ENCODE measurements at regions not wholly inside any gene's neighbourhood (a gene's known extent, or its start where the extent isn't known, plus 50 kb on each side); places are given as distances from the start of the nearest gene placed in this dataset.

DNA sequence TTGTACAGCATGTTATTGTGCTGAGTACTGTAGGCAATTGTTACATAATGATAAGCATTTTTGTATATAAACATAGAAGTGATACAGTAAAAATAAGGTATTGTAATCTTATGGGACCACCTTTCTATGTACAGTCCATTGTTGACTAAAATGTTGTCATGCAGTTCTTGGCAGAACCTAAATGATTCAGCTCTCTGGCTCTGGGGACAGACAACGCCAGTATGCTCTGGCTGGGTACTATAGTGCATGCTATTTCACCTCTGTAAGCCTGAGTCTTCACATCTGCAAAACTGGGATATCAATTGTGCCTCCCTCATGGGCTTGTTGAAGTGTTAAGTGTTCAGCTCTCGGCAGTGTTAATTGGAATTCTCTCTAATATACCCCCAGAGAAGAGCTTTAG is 674.3 kb downstream of the INHBA start:
- Mint-ChIP-seq H3K9me3 (no peaks in the 10 kb centered on the region), H3K4me3 (no peak overlapping the region), H3K4me1 (no peaks in the 10 kb centered on the region), H3K36me3 (ENCODE audit: low read depth) (no peaks in the 10 kb centered on the region), H3K27me3 (no peaks in the 10 kb centered on the region), H3K27ac (no peak overlapping the region)
- intact Hi-C loops (cut with micrococcal nuclease) = no loop called here
- ATAC-seq (ENCODE audit: low read depth) = no peak
- POLR2A ChIA-PET = no interaction called here
- DNase-seq = no peak
- CTCF ChIA-PET = no interaction called here
- TF ChIP-seq, protein P1, sequence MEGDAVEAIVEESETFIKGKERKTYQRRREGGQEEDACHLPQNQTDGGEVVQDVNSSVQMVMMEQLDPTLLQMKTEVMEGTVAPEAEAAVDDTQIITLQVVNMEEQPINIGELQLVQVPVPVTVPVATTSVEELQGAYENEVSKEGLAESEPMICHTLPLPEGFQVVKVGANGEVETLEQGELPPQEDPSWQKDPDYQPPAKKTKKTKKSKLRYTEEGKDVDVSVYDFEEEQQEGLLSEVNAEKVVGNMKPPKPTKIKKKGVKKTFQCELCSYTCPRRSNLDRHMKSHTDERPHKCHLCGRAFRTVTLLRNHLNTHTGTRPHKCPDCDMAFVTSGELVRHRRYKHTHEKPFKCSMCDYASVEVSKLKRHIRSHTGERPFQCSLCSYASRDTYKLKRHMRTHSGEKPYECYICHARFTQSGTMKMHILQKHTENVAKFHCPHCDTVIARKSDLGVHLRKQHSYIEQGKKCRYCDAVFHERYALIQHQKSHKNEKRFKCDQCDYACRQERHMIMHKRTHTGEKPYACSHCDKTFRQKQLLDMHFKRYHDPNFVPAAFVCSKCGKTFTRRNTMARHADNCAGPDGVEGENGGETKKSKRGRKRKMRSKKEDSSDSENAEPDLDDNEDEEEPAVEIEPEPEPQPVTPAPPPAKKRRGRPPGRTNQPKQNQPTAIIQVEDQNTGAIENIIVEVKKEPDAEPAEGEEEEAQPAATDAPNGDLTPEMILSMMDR (IDR thresholded peaks at IDR 0.05) = no peak

DNA sequence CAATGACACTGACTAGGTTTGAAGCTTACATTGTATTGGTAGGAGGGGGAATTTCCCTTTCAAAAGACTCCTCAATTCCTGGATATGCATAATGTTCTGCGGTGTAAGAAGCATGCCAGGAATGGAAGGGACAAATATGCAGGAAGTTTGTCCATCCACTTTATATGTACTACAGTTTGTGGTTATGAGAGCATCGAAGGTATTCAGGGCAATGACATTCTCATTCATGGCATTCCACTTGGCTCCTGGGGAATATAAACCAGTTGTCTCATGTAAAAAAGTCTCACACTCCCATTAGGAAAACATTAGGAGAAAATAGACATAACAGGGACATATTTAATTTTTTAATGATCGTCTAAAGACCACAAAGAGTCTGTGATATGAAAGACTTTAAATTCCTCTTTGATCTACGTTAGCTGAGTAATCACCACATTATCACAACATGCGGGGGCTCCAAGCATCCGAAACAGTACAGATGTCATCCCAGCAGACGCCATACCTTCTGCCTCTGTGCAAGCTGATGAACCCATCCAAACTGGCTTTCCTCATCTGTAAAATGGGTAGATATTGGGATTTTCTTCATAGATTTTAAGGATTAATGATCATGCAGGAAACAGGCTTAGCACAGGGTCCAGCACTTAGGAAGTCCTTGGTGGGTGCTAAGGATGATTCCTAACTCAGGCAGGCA is 675.3 kb downstream of the INHBA start:
- no peak for ATAC-seq (ENCODE audit: low read depth)
- H3K4me1 Mint-ChIP-seq = no peaks in the 10 kb centered on the region
- TF ChIP-seq, protein P1 (IDR thresholded peaks at IDR 0.05) = no peak
- ChIA-PET CTCF (no interaction called here), POLR2A (no interaction called here)
- no peaks in the 10 kb centered on the region for H3K27me3 Mint-ChIP-seq
- no peak overlapping the region for H3K4me3 Mint-ChIP-seq
- H3K9me3 Mint-ChIP-seq = no peaks in the 10 kb centered on the region
- no peak overlapping the region for H3K27ac Mint-ChIP-seq
- DNase-seq = no peak
- intact Hi-C loops (cut with micrococcal nuclease) = no loop called here
- H3K36me3 Mint-ChIP-seq (ENCODE audit: low read depth) = no peaks in the 10 kb centered on the region

DNA sequence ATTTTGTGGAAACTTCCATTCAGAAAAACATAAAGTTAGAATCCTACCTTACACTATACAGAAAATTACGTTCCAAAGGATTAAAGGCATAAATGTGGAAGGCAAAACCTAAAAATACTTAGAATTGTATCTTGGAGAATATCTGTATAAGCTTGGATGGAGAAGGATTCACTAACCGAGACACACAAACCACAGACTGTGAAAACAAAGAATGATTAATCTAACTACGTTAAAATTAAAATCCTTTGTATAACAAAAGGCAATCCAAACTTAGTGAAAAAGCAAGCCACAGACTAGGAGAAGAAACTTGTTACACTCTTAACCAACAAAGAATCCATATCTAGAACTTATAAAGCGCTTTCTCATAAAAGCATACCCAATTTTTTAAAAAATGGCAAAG is 678.8 kb downstream of the INHBA start:
- POLR2A ChIA-PET = no interaction called here

DNA sequence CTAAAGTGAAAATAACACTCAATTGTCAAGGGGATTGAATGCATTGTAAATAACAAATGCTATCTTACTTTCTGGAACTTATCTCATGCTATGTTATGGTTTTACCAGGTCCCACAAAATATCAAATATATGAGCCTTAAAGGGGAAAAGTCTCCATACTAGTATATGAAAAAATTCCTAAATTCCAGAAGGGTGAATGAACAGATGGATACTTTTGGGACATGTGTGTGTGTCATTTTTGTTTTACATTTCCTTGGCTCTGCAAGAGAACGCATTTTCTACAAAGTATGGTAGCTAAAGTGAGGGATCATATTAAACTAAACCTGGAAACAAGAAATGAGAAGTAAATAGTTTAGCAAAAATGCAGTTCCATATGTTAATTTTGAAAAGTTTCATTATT is 682.8 kb downstream of the INHBA start:
- POLR2A ChIA-PET = no interaction called here
- no peaks in the 10 kb centered on the region for H3K36me3 Mint-ChIP-seq (ENCODE audit: low read depth)
- H3K4me1 Mint-ChIP-seq = no peaks in the 10 kb centered on the region
- H3K4me3 Mint-ChIP-seq = no peak overlapping the region
- no peak for DNase-seq
- no peaks in the 10 kb centered on the region for H3K27me3 Mint-ChIP-seq
- TF ChIP-seq, protein P1 (IDR thresholded peaks at IDR 0.05) = no peak
- no peaks in the 10 kb centered on the region for H3K9me3 Mint-ChIP-seq
- H3K27ac Mint-ChIP-seq = no peak overlapping the region
- intact Hi-C loops (cut with micrococcal nuclease) = no loop called here
- CTCF ChIA-PET = no interaction called here
- ATAC-seq (ENCODE audit: low read depth) = no peak

More for the DNA sequence above, 678.8 kb downstream of the INHBA start:
- DNase-seq = no peak
- intact Hi-C loops (cut with micrococcal nuclease) = no loop called here
- Mint-ChIP-seq H3K27ac (no peak overlapping the region), H3K36me3 (ENCODE audit: low read depth) (no peaks in the 10 kb centered on the region), H3K9me3 (no peaks in the 10 kb centered on the region), H3K4me1 (no peaks in the 10 kb centered on the region), H3K4me3 (no peak overlapping the region), H3K27me3 (no peaks in the 10 kb centered on the region)
- no peak for ATAC-seq (ENCODE audit: low read depth)
- TF ChIP-seq, protein P1 (IDR thresholded peaks at IDR 0.05) = no peak
- CTCF ChIA-PET = no interaction called here

DNA sequence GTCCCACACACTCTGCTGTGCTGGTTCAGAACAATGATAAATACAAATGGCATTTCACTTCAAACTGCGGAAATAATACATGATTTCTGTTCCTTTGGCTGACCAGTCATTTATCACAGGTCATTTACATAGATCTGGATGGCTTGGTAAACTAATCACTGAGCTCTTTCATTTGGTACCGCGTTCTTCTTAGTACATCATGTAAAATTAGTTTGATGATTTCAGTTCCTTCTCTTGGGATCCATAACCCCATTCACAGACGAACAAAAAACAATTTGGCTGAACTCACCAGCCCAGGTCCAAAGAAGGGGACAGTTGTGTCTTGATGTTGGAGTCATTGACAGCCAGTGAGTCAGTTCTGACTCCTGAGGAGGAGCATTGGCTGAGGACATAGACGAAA is 689.8 kb downstream of the INHBA start:
- Mint-ChIP-seq H3K27me3 (no peaks in the 10 kb centered on the region), H3K9me3 (no peaks in the 10 kb centered on the region), H3K27ac (no peak overlapping the region), H3K4me1 (no peaks in the 10 kb centered on the region), H3K4me3 (no peak overlapping the region), H3K36me3 (ENCODE audit: low read depth) (no peaks in the 10 kb centered on the region)
- ChIA-PET CTCF (no interaction called here), POLR2A (no interaction called here)
- DNase-seq (no peak), ATAC-seq (ENCODE audit: low read depth) (no peak)
- intact Hi-C loops (cut with micrococcal nuclease) = no loop called here
- TF ChIP-seq, protein P1 (IDR thresholded peaks at IDR 0.05) = no peak
